Hippocampal formation (tissue), 2 donors: ENCODE measurements at regions not wholly inside any gene's neighbourhood (a gene's known extent, or its start where the extent isn't known, plus 50 kb on each side); places are given as distances from the start of the nearest gene placed in this dataset.

Experiments
- DNase-seq, 2 donors: peaks; one replicate each; lab custom pipeline; 2025; lab: John Stamatoyannopoulos, UW

GRCh38 chr5:14017904-14018303 lies 73.4 kb upstream of the DNAH5 start:
- no peak for DNase-seq

- no peak for DNase-seq
These were observed 72.1 kb upstream of the DNAH5 start for GRCh38 chr5:14016549-14016948.

- DNase-seq, result peak; percentile 65 to 75
These were observed 66.9 kb upstream of the DNAH5 start for GRCh38 chr5:14011089-14012020.

- DNase-seq, result no peak
These were observed 65.1 kb upstream of the DNAH5 start for GRCh38 chr5:14009575-14009974.

- DNase-seq, result no peak
These were observed 64.4 kb upstream of the DNAH5 start for GRCh38 chr5:14008819-14009311.

GRCh38 chr5:14006823-14007520 lies 62.5 kb upstream of the DNAH5 start:
- no peak for DNase-seq

- DNase-seq, result no peak
These were observed 60.3 kb upstream of the DNAH5 start for GRCh38 chr5:14004598-14005394.

- no peak for DNase-seq
These were observed 59.4 kb upstream of the DNAH5 start for GRCh38 chr5:14003936-14004335.

GRCh38 chr5:14003513-14003912 lies 59.0 kb upstream of the DNAH5 start:
- no peak for DNase-seq

GRCh38 chr5:13998254-13998653 lies 53.8 kb upstream of the DNAH5 start:
- DNase-seq, result no peak

- DNase-seq, result no peak
These were observed 53.0 kb upstream of the DNAH5 start for GRCh38 chr5:13997514-13997913.

- DNase-seq, result no peak
These were observed 50.2 kb upstream of the DNAH5 start for GRCh38 chr5:13994621-13995253.
